HFFc6 (cell line): ENCODE measurements at regions not wholly inside any gene's neighbourhood (a gene's known extent, or its start where the extent isn't known, plus 50 kb on each side); places are given as distances from the start of the nearest gene placed in this dataset.

ENCODE experiments used
- DNase-seq: peaks from one replicate; pipeline ENCODE4 v3.0.0-alpha.2; 2018
- H3K27ac Mint-ChIP-seq: 2 replicates; pipeline ENCODE4 v1.8.0; 2020; ENCODE audit warnings: mild to moderate bottlenecking, mixed read lengths
- H3K27me3 Mint-ChIP-seq: 2 replicates; pipeline ENCODE4 v1.8.0; 2021; ENCODE audit warnings: mild to moderate bottlenecking, moderate library complexity, mixed read lengths; ENCODE audit not compliant: insufficient read depth
- H3K36me3 Mint-ChIP-seq: 2 replicates; pipeline ENCODE4 v1.8.0; 2021; ENCODE audit warnings: low read depth, mixed read lengths
- H3K4me1 Mint-ChIP-seq: 2 replicates; pipeline ENCODE4 v1.8.0; 2020; ENCODE audit warnings: low read depth, mixed read lengths
- H3K4me3 Mint-ChIP-seq: 2 replicates; pipeline ENCODE4 v1.8.0; 2020; ENCODE audit warnings: mild to moderate bottlenecking, moderate library complexity, mixed read lengths
- H3K9me3 Mint-ChIP-seq: 2 replicates; pipeline ENCODE4 v1.8.0; 2020; ENCODE audit warnings: mild to moderate bottlenecking, mixed read lengths
- CTCF ChIP-seq: fragments of 200-600 bp; sonication (generic); IDR thresholded peaks from 2 replicates; pipeline ENCODE4 v1.5.0; 2021; ENCODE audit warnings: antibody characterized with exemption, mild to moderate bottlenecking

GRCh38 chr4:178556796-178557195 lies 1114.6 kb upstream of the AGA start:
- TF ChIP-seq CTCF: no peak
- H3K36me3 Mint-ChIP-seq: no peaks in the 10 kb centered on the region
- no peak for DNase-seq
- H3K27me3 Mint-ChIP-seq: no peaks in the 10 kb centered on the region
- H3K4me1 Mint-ChIP-seq: no peaks in the 10 kb centered on the region
- no peak overlapping the region for H3K4me3 Mint-ChIP-seq
- no peak overlapping the region for H3K27ac Mint-ChIP-seq
- peaks cover 4% of the 10 kb centered on the region for H3K9me3 Mint-ChIP-seq

GRCh38 chr4:178577933-178578332 lies 1135.7 kb upstream of the AGA start:
- DNase-seq: no peak

GRCh38 chr4:178595500-178596138 lies 1153.4 kb upstream of the AGA start:
- Mint-ChIP-seq H3K27ac (no peak overlapping the region), H3K4me3 (no peak overlapping the region), H3K4me1 (no peaks in the 10 kb centered on the region), H3K27me3 (no peaks in the 10 kb centered on the region), H3K9me3 (peaks cover 36% of the 10 kb centered on the region), H3K36me3 (0 out of 2 replicates have a peak, but pooled peaks cover 7% of the 10 kb centered on the region)
- no peak for TF ChIP-seq CTCF
- DNase-seq: no peak

More at GRCh38 chr4:178577933-178578332, 1135.7 kb upstream of the AGA start:
- Mint-ChIP-seq H3K4me3 (no peak overlapping the region), H3K4me1 (no peaks in the 10 kb centered on the region), H3K27ac (no peak overlapping the region), H3K9me3 (peaks cover 15% of the 10 kb centered on the region), H3K36me3 (no peaks in the 10 kb centered on the region), H3K27me3 (no peaks in the 10 kb centered on the region)
- TF ChIP-seq CTCF: no peak

GRCh38 chr4:178598672-178599071 lies 1156.4 kb upstream of the AGA start:
- Mint-ChIP-seq H3K27ac (no peak overlapping the region), H3K9me3 (peaks cover 34% of the 10 kb centered on the region), H3K4me3 (no peak overlapping the region), H3K36me3 (0 out of 2 replicates have a peak, but pooled peaks cover 7% of the 10 kb centered on the region), H3K27me3 (no peaks in the 10 kb centered on the region), H3K4me1 (no peaks in the 10 kb centered on the region)
- TF ChIP-seq CTCF: no peak
- DNase-seq: no peak

GRCh38 chr4:178599521-178599920 lies 1157.3 kb upstream of the AGA start:
- H3K9me3 Mint-ChIP-seq: peaks cover 38% of the 10 kb centered on the region
- H3K4me1 Mint-ChIP-seq: no peaks in the 10 kb centered on the region
- TF ChIP-seq CTCF: no peak
- H3K36me3 Mint-ChIP-seq: 0 out of 2 replicates have a peak, but pooled peaks cover 7% of the 10 kb centered on the region
- no peak overlapping the region for H3K27ac Mint-ChIP-seq
- no peak for DNase-seq
- H3K27me3 Mint-ChIP-seq: no peaks in the 10 kb centered on the region
- no peak overlapping the region for H3K4me3 Mint-ChIP-seq
